Loucy (cell line): ENCODE measurements at regions not wholly inside any gene's neighbourhood (a gene's known extent, or its start where the extent isn't known, plus 50 kb on each side); places are given as distances from the start of the nearest gene placed in this dataset.

Experiments
- H2AFZ ChIP-seq: fragments of 200-600 bp; sonication (generic); 2 replicates; pipeline ENCODE4 v1.6.0; 2016; ENCODE audit warnings: antibody characterized with exemption, mild to moderate bottlenecking, low read length, moderate library complexity
- H3F3A ChIP-seq: fragments of 200-600 bp; 2 replicates; pipeline ENCODE4 v1.6.0; 2016; ENCODE audit warnings: antibody characterized with exemption, low read depth, mild to moderate bottlenecking
- H3K27me3 ChIP-seq: fragments of 200-600 bp; sonication (generic); 2 replicates; pipeline ENCODE4 v1.6.1; 2014; ENCODE audit warnings: low read length, mild to moderate bottlenecking; ENCODE audit not compliant: insufficient read depth, poor library complexity, severe bottlenecking
- H3K36me3 ChIP-seq: fragments of 200-600 bp; sonication (generic); 2 replicates; pipeline ENCODE4 v1.6.1; 2016; ENCODE audit warnings: low read length; ENCODE audit not compliant: insufficient read depth
- H3K4me1 ChIP-seq: fragments of 200-600 bp; sonication (generic); 2 replicates; pipeline ENCODE4 v1.5.1; 2014; ENCODE audit warnings: low read length, mild to moderate bottlenecking; ENCODE audit not compliant: insufficient read depth, poor library complexity, severe bottlenecking
- H3K4me2 ChIP-seq: fragments of 200-600 bp; sonication (generic); 2 replicates; pipeline ENCODE4 v1.6.0; 2014; ENCODE audit warnings: antibody characterized with exemption, low read length, low read depth, mild to moderate bottlenecking; ENCODE audit not compliant: poor library complexity, severe bottlenecking
- H3K4me3 ChIP-seq: fragments of 200-600 bp; sonication (generic); 2 replicates; pipeline ENCODE4 v1.5.1; 2014; ENCODE audit warnings: low read length, mild to moderate bottlenecking, mixed read lengths; ENCODE audit not compliant: poor library complexity, severe bottlenecking
- H3K79me2 ChIP-seq: fragments of 200-600 bp; sonication (generic); 2 replicates; pipeline ENCODE4 v1.6.1; 2014; ENCODE audit warnings: low read length; ENCODE audit not compliant: insufficient read depth
- H3K9ac ChIP-seq: fragments of 200-600 bp; sonication (generic); 2 replicates; pipeline ENCODE4 v1.6.0; 2014; ENCODE audit warnings: mild to moderate bottlenecking, low read depth, low read length, moderate library complexity; ENCODE audit not compliant: poor library complexity, severe bottlenecking
- H3K9me2 ChIP-seq: fragments of 200-600 bp; sonication (generic); replicated peaks from 2 replicates; pipeline ENCODE4 v1.6.1; 2016; ENCODE audit warnings: low read depth, low read length, mixed read lengths
- H3K9me3 ChIP-seq: fragments of 200-600 bp; sonication (generic); 2 replicates; pipeline ENCODE4 v1.6.1; 2014; ENCODE audit warnings: mild to moderate bottlenecking, antibody characterized with exemption, low read length, low read depth; ENCODE audit not compliant: insufficient read depth
- H4K20me1 ChIP-seq: fragments of 200-600 bp; sonication (generic); 2 replicates; pipeline ENCODE4 v1.6.0; 2014; ENCODE audit warnings: antibody characterized with exemption, low read length, mild to moderate bottlenecking; ENCODE audit not compliant: insufficient read depth, poor library complexity, severe bottlenecking
- CTCF ChIP-seq: fragments of 200-600 bp; sonication (generic); conservative IDR thresholded peaks from 2 replicates; pipeline ENCODE4 v1.5.1; 2014; ENCODE audit warnings: mild to moderate bottlenecking, antibody characterized with exemption, low read length
- EZH2phosphoT487 ChIP-seq: fragments of 200-600 bp; IDR thresholded peaks from 2 replicates; pipeline ENCODE4 v1.6.1; 2018; ENCODE audit warnings: antibody characterized with exemption, mild to moderate bottlenecking, moderate library complexity, borderline replicate concordance

- Histone ChIP-seq H3K27me3 (no peaks in the 10 kb centered on the region), H2AFZ (no peak overlapping the region), H4K20me1 (no peaks in the 10 kb centered on the region), H3K4me2 (no peak overlapping the region), H3K36me3 (no peaks in the 10 kb centered on the region), H3K9ac (no peak overlapping the region), H3K4me1 (no peaks in the 10 kb centered on the region), H3K9me2 (no peaks in the 10 kb centered on the region), H3K4me3 (no peak overlapping the region), H3K9me3 (no peaks in the 10 kb centered on the region), H3K79me2 (no peaks in the 10 kb centered on the region), H3F3A (no peaks in the 10 kb centered on the region)
- TF ChIP-seq CTCF, result no peak
- TF ChIP-seq EZH2phosphoT487, result no peak
Observed at GRCh38 chr2:20538308-20539132, 91.6 kb downstream of the RHOB start.

GRCh38 chr2:20539133-20539719, 92.4 kb downstream of the RHOB start:
- Histone ChIP-seq H3K9me3 (no peaks in the 10 kb centered on the region), H4K20me1 (no peaks in the 10 kb centered on the region), H3K9me2 (no peaks in the 10 kb centered on the region), H3K36me3 (no peaks in the 10 kb centered on the region), H3K9ac (no peak overlapping the region), H3F3A (no peaks in the 10 kb centered on the region), H3K4me1 (no peaks in the 10 kb centered on the region), H3K4me3 (no peak overlapping the region), H3K79me2 (no peaks in the 10 kb centered on the region), H3K4me2 (no peak overlapping the region), H2AFZ (no peak overlapping the region), H3K27me3 (no peaks in the 10 kb centered on the region)
- no peak for TF ChIP-seq CTCF
- TF ChIP-seq EZH2phosphoT487, result no peak

- Histone ChIP-seq H3K4me2 (no peak overlapping the region), H3K27me3 (no peaks in the 10 kb centered on the region), H2AFZ (no peak overlapping the region), H3K9me3 (no peaks in the 10 kb centered on the region), H3F3A (no peaks in the 10 kb centered on the region), H3K9me2 (no peaks in the 10 kb centered on the region), H3K9ac (no peak overlapping the region), H3K4me1 (no peaks in the 10 kb centered on the region), H3K4me3 (no peak overlapping the region), H3K79me2 (no peaks in the 10 kb centered on the region), H3K36me3 (no peaks in the 10 kb centered on the region), H4K20me1 (no peaks in the 10 kb centered on the region)
- TF ChIP-seq CTCF (no peak), EZH2phosphoT487 (no peak)
Observed at GRCh38 chr2:20539776-20540586, 93.1 kb downstream of the RHOB start.
